Nephron progenitor cell (in vitro differentiated cells): ENCODE measurements at regions not wholly inside any gene's neighbourhood (a gene's known extent, or its start where the extent isn't known, plus 50 kb on each side); places are given as distances from the start of the nearest gene placed in this dataset.

Experiments
- DNase-seq: peaks from one replicate; pipeline ENCODE4 v3.0.0; 2021
- H3K27ac Mint-ChIP-seq: 2 replicates; pipeline ENCODE4 v1.8.0; 2021; ENCODE audit warnings: mild to moderate bottlenecking, moderate library complexity, mixed read lengths
- H3K27me3 Mint-ChIP-seq: 2 replicates; pipeline ENCODE4 v1.8.0; 2021; ENCODE audit warnings: mild to moderate bottlenecking, low read depth, mixed read lengths; ENCODE audit not compliant: poor library complexity
- H3K36me3 Mint-ChIP-seq: 2 replicates; pipeline ENCODE4 v1.8.0; 2021; ENCODE audit warnings: low read depth, mixed read lengths
- H3K4me1 Mint-ChIP-seq: 2 replicates; pipeline ENCODE4 v1.8.0; 2021; ENCODE audit warnings: mixed read lengths
- H3K4me3 Mint-ChIP-seq: 2 replicates; pipeline ENCODE4 v1.8.0; 2021; ENCODE audit warnings: mild to moderate bottlenecking, moderate library complexity, mixed read lengths
- H3K9me3 Mint-ChIP-seq: 2 replicates; pipeline ENCODE4 v1.8.0; 2021; ENCODE audit warnings: mild to moderate bottlenecking, moderate library complexity, mixed read lengths
- CTCF ChIP-seq: fragments of 200-600 bp; sonication (generic); IDR thresholded peaks from 2 replicates; pipeline ENCODE4 v1.5.0; 2021; ENCODE audit warnings: antibody characterized with exemption

DNA sequence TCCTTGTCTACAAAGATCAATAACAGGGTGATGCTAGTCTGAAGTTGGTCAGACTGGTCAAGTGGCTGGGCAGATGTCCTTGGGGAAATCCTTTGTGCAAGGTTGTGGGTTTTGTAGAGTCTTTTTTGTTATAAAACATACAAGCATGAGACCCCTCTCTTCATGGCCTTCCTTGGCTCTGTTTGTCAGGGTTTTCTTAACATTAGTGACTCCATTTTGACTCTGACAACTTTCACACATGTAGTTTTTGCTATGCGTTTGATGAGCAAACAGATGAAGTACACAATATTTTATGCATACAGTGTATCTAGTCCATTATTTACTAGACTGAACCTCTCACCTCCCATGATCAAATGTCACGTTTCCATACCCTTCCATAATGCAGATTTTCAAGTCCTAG, 151.2 kb upstream of the KLF7 start:
- Mint-ChIP-seq H3K9me3 (no peaks in the 10 kb centered on the region), H3K36me3 (no peaks in the 10 kb centered on the region), H3K4me1 (peaks cover 69% of the 10 kb centered on the region), H3K27ac (no peak overlapping the region), H3K27me3 (peaks cover 6% of the 10 kb centered on the region), H3K4me3 (no peak overlapping the region)
- TF ChIP-seq CTCF, result no peak
- no peak for DNase-seq

GRCh38 chr2:207317378-207317984, 151.7 kb upstream of the KLF7 start:
- Mint-ChIP-seq H3K27ac (no peak overlapping the region), H3K4me3 (no peak overlapping the region), H3K36me3 (no peaks in the 10 kb centered on the region), H3K27me3 (peaks cover 6% of the 10 kb centered on the region), H3K9me3 (no peaks in the 10 kb centered on the region), H3K4me1 (peaks cover 66% of the 10 kb centered on the region)
- no peak for TF ChIP-seq CTCF
- no peak for DNase-seq

GRCh38 chr2:207318181-207318628, 152.5 kb upstream of the KLF7 start:
- DNase-seq, result no peak

GRCh38 chr2:207319316-207319715, 153.6 kb upstream of the KLF7 start:
- DNase-seq, result no peak

More at GRCh38 chr2:207318181-207318628, 152.5 kb upstream of the KLF7 start:
- H3K9me3 Mint-ChIP-seq, result no peaks in the 10 kb centered on the region
- peaks cover 6% of the 10 kb centered on the region for H3K27me3 Mint-ChIP-seq
- no peak overlapping the region for H3K27ac Mint-ChIP-seq
- H3K4me1 Mint-ChIP-seq, result peaks cover 66% of the 10 kb centered on the region
- no peaks in the 10 kb centered on the region for H3K36me3 Mint-ChIP-seq
- H3K4me3 Mint-ChIP-seq, result no peak overlapping the region
- TF ChIP-seq CTCF, result no peak

DNA sequence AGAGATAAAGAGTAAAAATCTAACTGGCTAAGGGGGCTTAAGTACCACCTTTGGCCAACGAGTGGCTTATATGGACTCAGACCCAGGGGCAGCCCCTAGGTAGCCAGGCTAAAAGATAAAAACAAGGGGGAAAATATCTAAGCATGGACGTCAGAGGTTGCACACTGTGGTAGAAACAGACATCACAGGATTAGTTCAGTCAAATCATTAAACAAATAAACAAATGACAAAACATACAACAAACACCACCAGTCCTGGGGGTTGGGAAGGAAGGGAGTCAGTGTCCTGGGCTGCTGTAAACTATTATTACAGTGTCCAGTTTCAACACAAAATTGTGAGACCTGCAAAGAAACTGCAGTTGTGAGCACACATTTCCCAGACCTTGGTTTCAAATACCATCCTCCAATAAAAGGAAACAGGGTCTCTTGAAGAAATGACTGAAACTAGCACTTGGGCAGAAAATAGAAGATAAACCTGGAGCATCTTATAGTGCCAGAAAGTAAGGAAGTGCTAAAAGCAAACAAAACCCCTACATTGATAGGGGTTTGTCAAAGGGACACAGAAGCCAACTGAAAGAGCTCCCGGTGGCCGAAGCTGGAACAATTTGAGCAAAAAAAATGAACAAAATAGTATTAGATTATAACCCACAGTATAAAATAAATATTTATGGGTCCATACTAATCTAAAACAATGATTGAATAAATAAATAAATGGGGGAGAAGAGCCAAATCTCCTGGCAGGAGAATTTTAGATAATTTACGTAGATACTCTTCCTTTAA, 154.8 kb upstream of the KLF7 start:
- TF ChIP-seq CTCF, result no peak
- Mint-ChIP-seq H3K27me3 (peaks cover 6% of the 10 kb centered on the region), H3K9me3 (no peaks in the 10 kb centered on the region), H3K4me3 (peak overlapping the region; percentile 0), H3K4me1 (peaks cover 55% of the 10 kb centered on the region), H3K27ac (peak overlapping the region; percentile 55), H3K36me3 (no peaks in the 10 kb centered on the region)
- DNase-seq, result no peak

More at GRCh38 chr2:207319316-207319715, 153.6 kb upstream of the KLF7 start:
- Mint-ChIP-seq H3K9me3 (no peaks in the 10 kb centered on the region), H3K27me3 (peaks cover 6% of the 10 kb centered on the region), H3K4me1 (peaks cover 66% of the 10 kb centered on the region), H3K4me3 (no peak overlapping the region), H3K36me3 (no peaks in the 10 kb centered on the region), H3K27ac (peak overlapping the region; percentile 55)
- TF ChIP-seq CTCF, result no peak
